SU-DHL-6 (cell line): ENCODE measurements at regions not wholly inside any gene's neighbourhood (a gene's known extent, or its start where the extent isn't known, plus 50 kb on each side); places are given as distances from the start of the nearest gene placed in this dataset.

Source experiments
- CTCF ChIP-seq: fragments of 200-600 bp; sonication (generic); IDR thresholded peaks from one replicate; pipeline ENCODE4 v1.5.1; 2017; ENCODE audit warnings: antibody characterized with exemption, mild to moderate bottlenecking, low read length, moderate library complexity; ENCODE audit not compliant: insufficient read depth, poor library complexity, severe bottlenecking
- EZH2phosphoT487 ChIP-seq: fragments of 200-600 bp; sonication (generic), shearing (Covaris generic); conservative IDR thresholded peaks from 2 replicates; pipeline ENCODE4 v1.6.1; 2018; ENCODE audit warnings: mild to moderate bottlenecking, antibody characterized with exemption, low read length, moderate library complexity, mixed read lengths

- TF ChIP-seq CTCF: no peak
- TF ChIP-seq EZH2phosphoT487: no peak
These were observed 120.1 kb upstream of the MED14 start for GRCh38 chrX:40855411-40855810.
